Liver (tissue), 3 donors: ENCODE measurements at regions not wholly inside any gene's neighbourhood (a gene's known extent, or its start where the extent isn't known, plus 50 kb on each side); places are given as distances from the start of the nearest gene placed in this dataset.

Experiments
- HNF4A ChIP-seq, 2 donors: conservative IDR thresholded peaks; 2 replicates each; pipeline ENCODE4 v1.6.1; 2016; ENCODE audit warnings: antibody characterized with exemption in 2 of 2, mild to moderate bottlenecking in 2 of 2
- MAX ChIP-seq: IDR thresholded peaks from 2 replicates; pipeline ENCODE4 v1.6.1; 2016; ENCODE audit warnings: antibody characterized with exemption
- RAD21 ChIP-seq, 2 donors: IDR thresholded peaks; 2 replicates each; pipeline ENCODE4 v1.6.1; 2016; ENCODE audit warnings: antibody characterized with exemption in 2 of 2, mild to moderate bottlenecking in 2 of 2
- TF ChIP-seq, protein P1 (sequence below): fragments of 150-350 bp; IDR thresholded peaks from 2 replicates; pipeline ENCODE4 v1.5.1; 2017; ENCODE audit warnings: improper control_type of control experiment, low read depth, low read length; ENCODE audit not compliant: missing input control
- TF ChIP-seq, protein P2 (sequence below): IDR thresholded peaks from 2 replicates; pipeline ENCODE4 v1.6.1; 2016; ENCODE audit warnings: antibody characterized with exemption
- donor health status: healthy.
- donor health status: healthy.

- no peak for TF ChIP-seq RAD21 (IDR thresholded peaks at IDR 0.05)
- no peak for TF ChIP-seq MAX
- TF ChIP-seq, protein P1, sequence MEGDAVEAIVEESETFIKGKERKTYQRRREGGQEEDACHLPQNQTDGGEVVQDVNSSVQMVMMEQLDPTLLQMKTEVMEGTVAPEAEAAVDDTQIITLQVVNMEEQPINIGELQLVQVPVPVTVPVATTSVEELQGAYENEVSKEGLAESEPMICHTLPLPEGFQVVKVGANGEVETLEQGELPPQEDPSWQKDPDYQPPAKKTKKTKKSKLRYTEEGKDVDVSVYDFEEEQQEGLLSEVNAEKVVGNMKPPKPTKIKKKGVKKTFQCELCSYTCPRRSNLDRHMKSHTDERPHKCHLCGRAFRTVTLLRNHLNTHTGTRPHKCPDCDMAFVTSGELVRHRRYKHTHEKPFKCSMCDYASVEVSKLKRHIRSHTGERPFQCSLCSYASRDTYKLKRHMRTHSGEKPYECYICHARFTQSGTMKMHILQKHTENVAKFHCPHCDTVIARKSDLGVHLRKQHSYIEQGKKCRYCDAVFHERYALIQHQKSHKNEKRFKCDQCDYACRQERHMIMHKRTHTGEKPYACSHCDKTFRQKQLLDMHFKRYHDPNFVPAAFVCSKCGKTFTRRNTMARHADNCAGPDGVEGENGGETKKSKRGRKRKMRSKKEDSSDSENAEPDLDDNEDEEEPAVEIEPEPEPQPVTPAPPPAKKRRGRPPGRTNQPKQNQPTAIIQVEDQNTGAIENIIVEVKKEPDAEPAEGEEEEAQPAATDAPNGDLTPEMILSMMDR = no peak
- TF ChIP-seq, protein P2, sequence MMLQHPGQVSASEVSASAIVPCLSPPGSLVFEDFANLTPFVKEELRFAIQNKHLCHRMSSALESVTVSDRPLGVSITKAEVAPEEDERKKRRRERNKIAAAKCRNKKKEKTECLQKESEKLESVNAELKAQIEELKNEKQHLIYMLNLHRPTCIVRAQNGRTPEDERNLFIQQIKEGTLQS = no peak
- no peak for TF ChIP-seq HNF4A (conservative IDR thresholded peaks at IDR 0.05)
Measured at GRCh38 chr16:17520561-17520960, 49.8 kb upstream of the XYLT1 start.
